ENCODE measurements at regions not wholly inside any gene's neighbourhood (a gene's known extent, or its start where the extent isn't known, plus 50 kb on each side); places are given as distances from the start of the nearest gene placed in this dataset.
A peak's percentile ranks its signal among the peaks of the same experiment; 100 is the strongest.

GRCh38 chr6:23600118-23600517 is 525.9 kb upstream of the NRSN1 start:
- intact Hi-C loops (cut with DNase I), result no loop called here
- no peak for FAIRE-seq
- no peak overlapping the region for H3K27ac ChIP-seq (ENCODE audit: low read depth in 2 of 2, low read length in 2 of 2)

GRCh38 chr6:23601811-23602345 is 524.1 kb upstream of the NRSN1 start:
- no peaks in the 10 kb centered on the region for H3K4me1 ChIP-seq (ENCODE audit: control insufficient read depth in 2 of 3, insufficient read depth in 2 of 3, low read depth in 1 of 3, low read length in 3 of 3)

More at GRCh38 chr6:23600118-23600517, 525.9 kb upstream of the NRSN1 start:
- no peak for DNase-seq
- Histone ChIP-seq H3K4me1 (ENCODE audit: control insufficient read depth in 2 of 3, insufficient read depth in 2 of 3, low read depth in 1 of 3, low read length in 3 of 3) (no peaks in the 10 kb centered on the region), H3K27me3 (ENCODE audit: control insufficient read depth, insufficient read depth, low read length) (no peaks in the 10 kb centered on the region), H3K9me3 (ENCODE audit: control insufficient read depth in 2 of 3, insufficient read depth in 1 of 3, low read length in 3 of 3) (no peaks in the 10 kb centered on the region), H3K36me3 (ENCODE audit: control insufficient read depth in 2 of 3, insufficient read depth in 3 of 3, low read length in 3 of 3) (no peaks in the 10 kb centered on the region), H3K4me3 (ENCODE audit: low read length in 3 of 3) (no peak overlapping the region), H3K9ac (ENCODE audit: low read length in 3 of 3) (no peak overlapping the region)
- TF ChIP-seq CTCF (IDR thresholded peaks at IDR 0.05; ENCODE audit: borderline replicate concordance, extremely low read depth, insufficient read depth), result no peak

GRCh38 chr6:23608931-23609435 is 517.0 kb upstream of the NRSN1 start:
- TF ChIP-seq CTCF (IDR thresholded peaks at IDR 0.05; ENCODE audit: borderline replicate concordance, extremely low read depth, insufficient read depth), result no peak
- intact Hi-C loops (cut with DNase I), result no loop called here
- peak in 3 of 5 donors; percentile 28 to 88 (median 67) for DNase-seq
- no peak overlapping the region for H3K9ac ChIP-seq (ENCODE audit: low read length in 3 of 3)
- H3K36me3 ChIP-seq (ENCODE audit: control insufficient read depth in 2 of 3, insufficient read depth in 3 of 3, low read length in 3 of 3), result no peaks in the 10 kb centered on the region
- H3K4me1 ChIP-seq (ENCODE audit: control insufficient read depth in 2 of 3, insufficient read depth in 2 of 3, low read depth in 1 of 3, low read length in 3 of 3), result no peaks in the 10 kb centered on the region
- no peak overlapping the region for H3K4me3 ChIP-seq (ENCODE audit: low read length in 3 of 3)
- no peaks in the 10 kb centered on the region for H3K27me3 ChIP-seq (ENCODE audit: control insufficient read depth, insufficient read depth, low read length)
- H3K9me3 ChIP-seq (ENCODE audit: control insufficient read depth in 2 of 3, insufficient read depth in 1 of 3, low read length in 3 of 3), result no peaks in the 10 kb centered on the region
- no peak overlapping the region for H3K27ac ChIP-seq (ENCODE audit: low read depth in 2 of 2, low read length in 2 of 2)
- no peak for FAIRE-seq

More at GRCh38 chr6:23601811-23602345, 524.1 kb upstream of the NRSN1 start:
- Histone ChIP-seq H3K9me3 (ENCODE audit: control insufficient read depth in 2 of 3, insufficient read depth in 1 of 3, low read length in 3 of 3) (no peaks in the 10 kb centered on the region), H3K27me3 (ENCODE audit: control insufficient read depth, insufficient read depth, low read length) (no peaks in the 10 kb centered on the region), H3K36me3 (ENCODE audit: control insufficient read depth in 2 of 3, insufficient read depth in 3 of 3, low read length in 3 of 3) (no peaks in the 10 kb centered on the region), H3K9ac (ENCODE audit: low read length in 3 of 3) (no peak overlapping the region), H3K27ac (ENCODE audit: low read depth in 2 of 2, low read length in 2 of 2) (no peak overlapping the region), H3K4me3 (ENCODE audit: low read length in 3 of 3) (no peak overlapping the region)
- FAIRE-seq (no peak), DNase-seq (no peak)
- TF ChIP-seq CTCF (IDR thresholded peaks at IDR 0.05; ENCODE audit: borderline replicate concordance, extremely low read depth, insufficient read depth), result no peak
- intact Hi-C loops (cut with DNase I), result no loop called here
